OCI-LY1 (cell line): ENCODE measurements at regions not wholly inside any gene's neighbourhood (a gene's known extent, or its start where the extent isn't known, plus 50 kb on each side); places are given as distances from the start of the nearest gene placed in this dataset.

ENCODE experiments used
- H2AFZ ChIP-seq: fragments of 200-600 bp; sonication (generic), shearing (Covaris generic); 2 replicates; pipeline ENCODE4 v1.6.0; 2014; ENCODE audit warnings: antibody characterized with exemption, mild to moderate bottlenecking, low read length
- H3F3A ChIP-seq: fragments of 200-600 bp; sonication (generic), shearing (Covaris generic); 2 replicates; pipeline ENCODE4 v1.6.0; 2014; ENCODE audit warnings: mild to moderate bottlenecking, antibody characterized with exemption, low read length, moderate library complexity; ENCODE audit not compliant: insufficient read depth
- H3K27ac ChIP-seq: fragments of 200-600 bp; sonication (generic); 2 replicates; pipeline ENCODE4 v1.5.1; 2014; ENCODE audit warnings: low read length, mixed run types, mild to moderate bottlenecking, low read depth; ENCODE audit not compliant: poor library complexity, severe bottlenecking
- H3K27me3 ChIP-seq: fragments of 200-600 bp; sonication (generic); 2 replicates; pipeline ENCODE4 v1.6.0; 2014; ENCODE audit warnings: antibody characterized with exemption, mild to moderate bottlenecking, low read length, moderate library complexity; ENCODE audit not compliant: insufficient read depth
- H3K36me3 ChIP-seq: fragments of 200-600 bp; sonication (generic); 2 replicates; pipeline ENCODE4 v1.6.1; 2014; ENCODE audit warnings: mild to moderate bottlenecking, antibody characterized with exemption, low read length, moderate library complexity, mixed read lengths; ENCODE audit not compliant: insufficient read depth
- H3K4me1 ChIP-seq: fragments of 200-600 bp; sonication (generic); 2 replicates; pipeline ENCODE4 v1.5.1; 2014; ENCODE audit warnings: mild to moderate bottlenecking, low read length, moderate library complexity; ENCODE audit not compliant: insufficient read depth, severe bottlenecking
- H3K4me2 ChIP-seq: fragments of 200-600 bp; sonication (generic), shearing (Covaris generic); 2 replicates; pipeline ENCODE4 v1.6.1; 2014; ENCODE audit warnings: low read length
- H3K4me3 ChIP-seq: fragments of 200-600 bp; sonication (generic); 2 replicates; pipeline ENCODE4 v1.5.1; 2014; ENCODE audit warnings: low read length, low read depth, mild to moderate bottlenecking, mixed read lengths; ENCODE audit not compliant: poor library complexity, severe bottlenecking
- H3K79me2 ChIP-seq: fragments of 200-600 bp; shearing (Covaris generic); 2 replicates; pipeline ENCODE4 v1.6.1; 2016; ENCODE audit warnings: mixed run types, low read length, mixed read lengths; ENCODE audit not compliant: insufficient read depth
- H3K9ac ChIP-seq: fragments of 200-600 bp; sonication (generic), shearing (Covaris generic); 2 replicates; pipeline ENCODE4 v1.6.1; 2014; ENCODE audit warnings: mild to moderate bottlenecking, low read length, mixed read lengths
- H3K9me2 ChIP-seq: fragments of 200-600 bp; sonication (generic), shearing (Covaris generic); 2 replicates; pipeline ENCODE4 v1.6.1; 2014; ENCODE audit warnings: low read depth, mild to moderate bottlenecking, low read length, mixed read lengths
- H3K9me3 ChIP-seq: fragments of 200-600 bp; shearing (Covaris generic); 2 replicates; pipeline ENCODE4 v1.6.1; 2014; ENCODE audit warnings: low read length, mixed read lengths
- H4K20me1 ChIP-seq: fragments of 200-600 bp; sonication (generic), shearing (Covaris generic); 2 replicates; pipeline ENCODE4 v1.6.0; 2016; ENCODE audit warnings: mild to moderate bottlenecking, low read length; ENCODE audit not compliant: insufficient read depth
- EZH2 ChIP-seq: fragments of 200-600 bp; sonication (generic), shearing (Covaris generic); IDR thresholded peaks from 2 replicates; pipeline ENCODE4 v1.8.0; 2017; ENCODE audit warnings: borderline replicate concordance, mixed run types, mild to moderate bottlenecking, antibody characterized with exemption, low read length, moderate library complexity, mixed read lengths
- TF ChIP-seq, protein P1 (sequence below): fragments of 200-600 bp; sonication (generic), shearing (Covaris generic); IDR thresholded peaks from 2 replicates; pipeline ENCODE4 v1.5.1; 2017; ENCODE audit warnings: mild to moderate bottlenecking, antibody characterized with exemption, low read length, moderate library complexity, mixed read lengths

- TF ChIP-seq, protein P1, sequence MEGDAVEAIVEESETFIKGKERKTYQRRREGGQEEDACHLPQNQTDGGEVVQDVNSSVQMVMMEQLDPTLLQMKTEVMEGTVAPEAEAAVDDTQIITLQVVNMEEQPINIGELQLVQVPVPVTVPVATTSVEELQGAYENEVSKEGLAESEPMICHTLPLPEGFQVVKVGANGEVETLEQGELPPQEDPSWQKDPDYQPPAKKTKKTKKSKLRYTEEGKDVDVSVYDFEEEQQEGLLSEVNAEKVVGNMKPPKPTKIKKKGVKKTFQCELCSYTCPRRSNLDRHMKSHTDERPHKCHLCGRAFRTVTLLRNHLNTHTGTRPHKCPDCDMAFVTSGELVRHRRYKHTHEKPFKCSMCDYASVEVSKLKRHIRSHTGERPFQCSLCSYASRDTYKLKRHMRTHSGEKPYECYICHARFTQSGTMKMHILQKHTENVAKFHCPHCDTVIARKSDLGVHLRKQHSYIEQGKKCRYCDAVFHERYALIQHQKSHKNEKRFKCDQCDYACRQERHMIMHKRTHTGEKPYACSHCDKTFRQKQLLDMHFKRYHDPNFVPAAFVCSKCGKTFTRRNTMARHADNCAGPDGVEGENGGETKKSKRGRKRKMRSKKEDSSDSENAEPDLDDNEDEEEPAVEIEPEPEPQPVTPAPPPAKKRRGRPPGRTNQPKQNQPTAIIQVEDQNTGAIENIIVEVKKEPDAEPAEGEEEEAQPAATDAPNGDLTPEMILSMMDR = no peak
- no peak for TF ChIP-seq EZH2
Observed at GRCh38 chr9:12351293-12352044, 341.7 kb upstream of the TYRP1 start.

GRCh38 chr9:12352045-12352315, 341.2 kb upstream of the TYRP1 start:
- no peaks in the 10 kb centered on the region for H3K4me1 ChIP-seq
- TF ChIP-seq, protein P1 = no peak
- no peak for TF ChIP-seq EZH2
- H3K27ac ChIP-seq = no peak overlapping the region

More at GRCh38 chr9:12351293-12352044, 341.7 kb upstream of the TYRP1 start:
- Histone ChIP-seq H3K36me3 (no peaks in the 10 kb centered on the region), H3K4me2 (no peak overlapping the region), H4K20me1 (no peaks in the 10 kb centered on the region), H3K27ac (no peak overlapping the region), H3K4me1 (no peaks in the 10 kb centered on the region), H3K9me2 (no peaks in the 10 kb centered on the region), H3K79me2 (no peaks in the 10 kb centered on the region), H3F3A (no peaks in the 10 kb centered on the region), H2AFZ (no peak overlapping the region), H3K9ac (no peak overlapping the region), H3K4me3 (no peak overlapping the region), H3K9me3 (no peaks in the 10 kb centered on the region), H3K27me3 (no peaks in the 10 kb centered on the region)

GRCh38 chr9:12363439-12363838, 329.7 kb upstream of the TYRP1 start:
- Histone ChIP-seq H3K4me3 (no peak overlapping the region), H3K4me1 (no peaks in the 10 kb centered on the region), H3K27me3 (no peaks in the 10 kb centered on the region), H3K9me2 (no peaks in the 10 kb centered on the region), H2AFZ (no peak overlapping the region), H3K36me3 (no peaks in the 10 kb centered on the region), H4K20me1 (no peaks in the 10 kb centered on the region), H3K9me3 (no peaks in the 10 kb centered on the region), H3K4me2 (no peak overlapping the region), H3F3A (no peaks in the 10 kb centered on the region), H3K9ac (no peak overlapping the region), H3K79me2 (no peaks in the 10 kb centered on the region), H3K27ac (no peak overlapping the region)
- TF ChIP-seq, protein P1 = no peak
- no peak for TF ChIP-seq EZH2

More at GRCh38 chr9:12352045-12352315, 341.2 kb upstream of the TYRP1 start:
- Histone ChIP-seq H3K79me2 (no peaks in the 10 kb centered on the region), H3K9me2 (no peaks in the 10 kb centered on the region), H3K36me3 (no peaks in the 10 kb centered on the region), H3K9ac (no peak overlapping the region), H2AFZ (no peak overlapping the region), H3K4me3 (no peak overlapping the region), H3F3A (no peaks in the 10 kb centered on the region), H3K9me3 (no peaks in the 10 kb centered on the region), H3K4me2 (no peak overlapping the region), H3K27me3 (no peaks in the 10 kb centered on the region), H4K20me1 (no peaks in the 10 kb centered on the region)
